HFF-Myc (cell line): ENCODE measurements at regions not wholly inside any gene's neighbourhood (a gene's known extent, or its start where the extent isn't known, plus 50 kb on each side); places are given as distances from the start of the nearest gene placed in this dataset.

ENCODE experiments used
- DNase-seq: peaks from one replicate; pipeline ENCODE4 v3.0.0-alpha.2; 2011; ENCODE audit warnings: low read depth; ENCODE audit errors: extremely low read depth
- H3K4me3 ChIP-seq: replicated peaks from 2 replicates; pipeline ENCODE4 v1.5.1; 2011; ENCODE audit warnings: low read depth, mild to moderate bottlenecking, control low read depth, low read length
- CTCF ChIP-seq: IDR thresholded peaks from 2 replicates; pipeline ENCODE4 v1.5.1; 2012; ENCODE audit warnings: mild to moderate bottlenecking, low read depth, low read length, control low read depth; ENCODE audit errors: missing control alignments

GRCh38 chr4:124505211-124505610 lies 207.3 kb downstream of the ANKRD50 start:
- no peak for TF ChIP-seq CTCF
- no peak overlapping the region for H3K4me3 ChIP-seq
- no peak for DNase-seq

- no peak for TF ChIP-seq CTCF
- no peak for DNase-seq
- H3K4me3 ChIP-seq: no peak overlapping the region
Measured at GRCh38 chr4:124509151-124509550, 203.4 kb downstream of the ANKRD50 start.

- DNase-seq: no peak
- no peak overlapping the region for H3K4me3 ChIP-seq
- no peak for TF ChIP-seq CTCF
Measured at GRCh38 chr4:124514588-124514987, 197.9 kb downstream of the ANKRD50 start.

GRCh38 chr4:124515591-124515990 lies 196.9 kb downstream of the ANKRD50 start:
- no peak overlapping the region for H3K4me3 ChIP-seq
- DNase-seq: no peak
- peak; percentile 5 for TF ChIP-seq CTCF

- no peak for DNase-seq
- no peak for TF ChIP-seq CTCF
- no peak overlapping the region for H3K4me3 ChIP-seq
Measured at GRCh38 chr4:124519196-124519595, 193.3 kb downstream of the ANKRD50 start.

- no peak overlapping the region for H3K4me3 ChIP-seq
- no peak for DNase-seq
- no peak for TF ChIP-seq CTCF
Measured at GRCh38 chr4:124523816-124524215, 188.7 kb downstream of the ANKRD50 start.

- TF ChIP-seq CTCF: no peak
Measured at GRCh38 chr4:124525524-124525923, 187.0 kb downstream of the ANKRD50 start.

More at GRCh38 chr4:124525524-124525923, 187.0 kb downstream of the ANKRD50 start:
- no peak for DNase-seq
- H3K4me3 ChIP-seq: no peak overlapping the region
